Activated CD4-positive, alpha-beta T cell treated with anti-CD3 and anti-CD28 coated beads, Interleukin-2, Interleukin-6, amounts not matched to agents 100 ng/mL and 50 ng/mL, durations not matched to agents 16 hours and 8 hours (primary cell): ENCODE measurements at regions not wholly inside any gene's neighbourhood (a gene's known extent, or its start where the extent isn't known, plus 50 kb on each side); places are given as distances from the start of the nearest gene placed in this dataset.

Experiments used
- DNase-seq: peaks from one replicate; pipeline ENCODE4 v3.0.0-alpha.2; 2020

GRCh38 chr15:29945943-29946596 lies 123.8 kb upstream of the TJP1 start:
- DNase-seq: no peak

GRCh38 chr15:29944925-29945324 lies 122.7 kb upstream of the TJP1 start:
- no peak for DNase-seq

- no peak for DNase-seq
Observed at GRCh38 chr15:29942548-29942947, 120.3 kb upstream of the TJP1 start.

GRCh38 chr15:29942143-29942542 lies 119.9 kb upstream of the TJP1 start:
- no peak for DNase-seq

- no peak for DNase-seq
Observed at GRCh38 chr15:29939404-29939803, 117.1 kb upstream of the TJP1 start.

- no peak for DNase-seq
Observed at GRCh38 chr15:29938361-29939335, 116.4 kb upstream of the TJP1 start.

GRCh38 chr15:29937956-29938355 lies 115.7 kb upstream of the TJP1 start:
- DNase-seq: no peak

- no peak for DNase-seq
Observed at GRCh38 chr15:29936353-29937049, 114.2 kb upstream of the TJP1 start.

GRCh38 chr15:29935296-29936004 lies 113.2 kb upstream of the TJP1 start:
- no peak for DNase-seq

- no peak for DNase-seq
Observed at GRCh38 chr15:29934251-29934650, 112.0 kb upstream of the TJP1 start.

- no peak for DNase-seq
Observed at GRCh38 chr15:29933042-29933803, 111.0 kb upstream of the TJP1 start.

GRCh38 chr15:29926083-29926388 lies 103.8 kb upstream of the TJP1 start:
- no peak for DNase-seq

- peak; percentile 41 for DNase-seq
Observed at GRCh38 chr15:29925227-29926082, 103.2 kb upstream of the TJP1 start.

- no peak for DNase-seq
Observed at GRCh38 chr15:29924750-29925149, 102.5 kb upstream of the TJP1 start.

- no peak for DNase-seq
Observed at GRCh38 chr15:29922191-29922590, 99.9 kb upstream of the TJP1 start.

GRCh38 chr15:29921130-29921601 lies 98.9 kb upstream of the TJP1 start:
- DNase-seq: no peak

- DNase-seq: no peak
Observed at GRCh38 chr15:29920515-29920914, 98.2 kb upstream of the TJP1 start.

GRCh38 chr15:29919380-29919881 lies 97.2 kb upstream of the TJP1 start:
- DNase-seq: no peak

GRCh38 chr15:29917600-29918597 lies 95.6 kb upstream of the TJP1 start:
- no peak for DNase-seq

GRCh38 chr15:29914511-29914926 lies 92.3 kb upstream of the TJP1 start:
- no peak for DNase-seq
